Neural progenitor cell (in vitro differentiated cells): ENCODE measurements at regions not wholly inside any gene's neighbourhood (a gene's known extent, or its start where the extent isn't known, plus 50 kb on each side); places are given as distances from the start of the nearest gene placed in this dataset.

ENCODE experiments used
- CTCF ChIP-seq: fragments of 200-600 bp; sonication (generic); IDR thresholded peaks from 2 replicates; pipeline ENCODE4 v1.5.1; 2017; ENCODE audit warnings: antibody characterized with exemption, mild to moderate bottlenecking
- EZH2 ChIP-seq: fragments of 200-600 bp; sonication (generic); IDR thresholded peaks from 2 replicates; pipeline ENCODE4 v1.6.1; 2017; ENCODE audit warnings: antibody characterized with exemption, mild to moderate bottlenecking, moderate library complexity
- EZH2phosphoT487 ChIP-seq: fragments of 200-600 bp; sonication (generic); IDR thresholded peaks from 2 replicates; pipeline ENCODE4 v1.6.1; 2017; ENCODE audit warnings: antibody characterized with exemption

GRCh38 chr4:23477905-23478304 lies 411.9 kb downstream of the PPARGC1A start:
- no peak for TF ChIP-seq CTCF
- TF ChIP-seq EZH2, result no peak
- TF ChIP-seq EZH2phosphoT487, result no peak
